HK-2 (cell line): ENCODE measurements at regions not wholly inside any gene's neighbourhood (a gene's known extent, or its start where the extent isn't known, plus 50 kb on each side); places are given as distances from the start of the nearest gene placed in this dataset.
A peak's percentile ranks its signal among the peaks of the same experiment; 100 is the strongest.

Experiments used
- DNase-seq: peaks from one replicate; pipeline ENCODE4 v3.0.0-alpha.2; 2018; ENCODE audit not compliant: unreplicated experiment

DNA sequence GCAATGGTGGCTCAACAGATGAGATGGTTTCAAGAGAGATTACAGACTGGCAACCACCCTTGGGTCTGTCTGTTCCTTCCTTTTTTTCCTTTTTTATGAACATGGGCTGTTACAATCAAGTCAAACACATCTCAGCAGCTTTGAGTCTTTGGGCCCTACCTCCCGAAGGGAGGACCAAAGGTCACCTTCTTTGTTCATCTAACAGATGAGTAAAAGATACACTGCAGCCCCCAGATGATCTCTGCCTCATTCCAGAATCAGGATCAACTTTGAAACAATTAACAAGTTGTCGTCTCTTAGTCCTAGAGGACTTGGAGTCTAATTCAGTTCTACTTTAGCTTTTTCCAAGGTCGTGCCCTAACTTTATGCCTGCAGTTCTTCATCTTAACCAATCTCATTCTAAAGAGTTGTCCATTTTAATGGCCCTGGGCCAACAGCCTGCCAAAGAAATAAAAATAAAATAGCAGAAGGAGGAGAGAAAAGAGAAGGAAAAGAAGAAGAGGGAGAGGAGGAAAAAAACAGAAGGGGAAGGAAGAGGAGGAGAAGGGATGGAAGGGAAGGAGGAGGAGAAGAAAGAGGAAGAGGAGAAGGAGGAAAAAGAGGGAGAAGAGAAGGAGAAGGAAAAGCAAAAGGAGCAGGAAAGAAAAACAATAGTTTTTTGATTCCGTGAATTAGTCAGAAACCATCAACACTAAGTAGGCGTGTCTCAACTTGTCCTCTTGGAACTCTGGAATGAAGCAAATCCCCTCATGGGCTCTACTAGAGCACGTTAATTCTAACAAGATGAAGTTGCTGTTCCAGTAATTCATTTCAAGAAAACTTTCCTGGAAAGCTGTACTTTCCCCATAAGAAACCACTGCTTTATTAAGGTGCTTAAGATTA, 281.2 kb downstream of the FOXO1 start:
- no peak for DNase-seq

DNA sequence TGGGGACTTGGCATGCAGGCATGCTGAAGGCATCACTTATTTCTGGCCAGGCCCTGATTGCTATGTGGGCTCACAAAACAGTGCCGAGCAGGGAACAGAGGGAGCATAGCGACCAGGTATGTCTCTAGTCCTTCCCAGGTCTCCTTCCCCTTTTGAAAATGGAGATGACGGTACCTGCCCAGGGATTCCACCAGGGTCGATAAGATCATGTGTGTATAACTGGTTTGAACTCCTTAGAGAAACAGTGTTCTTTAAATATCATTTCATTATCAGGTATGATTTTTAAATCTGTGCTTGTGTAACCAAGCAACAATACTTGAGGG, 280.6 kb downstream of the FOXO1 start:
- DNase-seq: no peak

DNA sequence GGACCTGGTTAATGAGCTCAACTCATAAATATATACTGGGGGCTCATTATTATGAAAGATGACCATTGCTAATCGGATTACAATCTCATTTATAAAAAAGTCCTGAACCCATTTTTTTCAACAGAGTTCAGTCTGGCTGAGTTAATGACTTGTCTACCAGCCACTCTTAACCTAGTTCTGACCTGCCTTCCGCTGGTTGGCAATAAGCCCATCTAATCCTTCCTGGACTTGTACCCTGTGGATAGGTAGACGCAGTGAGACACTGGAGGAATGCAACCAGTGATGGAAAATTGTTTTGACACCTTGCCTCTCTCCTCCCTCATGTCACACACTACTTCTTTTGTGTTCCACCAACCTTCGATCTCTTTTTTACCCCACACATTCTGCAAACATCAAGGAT, 279.9 kb downstream of the FOXO1 start:
- no peak for DNase-seq

DNA sequence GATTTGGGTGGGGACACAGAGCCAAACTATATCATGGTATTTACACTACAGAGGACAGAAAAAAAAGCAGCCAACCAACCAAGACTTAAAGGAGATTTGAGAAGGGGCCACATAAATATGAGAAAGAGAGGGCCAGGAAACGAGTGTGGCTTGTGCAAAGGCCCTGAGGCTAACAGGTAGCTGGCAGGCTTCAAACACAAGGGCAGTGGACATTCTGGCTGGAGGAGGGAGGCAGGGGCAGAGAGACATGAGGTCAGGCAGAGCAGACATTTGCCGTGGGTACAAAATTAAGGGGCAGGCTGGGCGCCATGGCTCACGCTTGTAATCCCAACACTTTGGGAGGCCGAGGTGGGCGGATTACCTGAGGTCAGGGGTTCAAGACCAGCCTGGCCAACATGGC, 278.7 kb downstream of the FOXO1 start:
- DNase-seq: no peak

DNA sequence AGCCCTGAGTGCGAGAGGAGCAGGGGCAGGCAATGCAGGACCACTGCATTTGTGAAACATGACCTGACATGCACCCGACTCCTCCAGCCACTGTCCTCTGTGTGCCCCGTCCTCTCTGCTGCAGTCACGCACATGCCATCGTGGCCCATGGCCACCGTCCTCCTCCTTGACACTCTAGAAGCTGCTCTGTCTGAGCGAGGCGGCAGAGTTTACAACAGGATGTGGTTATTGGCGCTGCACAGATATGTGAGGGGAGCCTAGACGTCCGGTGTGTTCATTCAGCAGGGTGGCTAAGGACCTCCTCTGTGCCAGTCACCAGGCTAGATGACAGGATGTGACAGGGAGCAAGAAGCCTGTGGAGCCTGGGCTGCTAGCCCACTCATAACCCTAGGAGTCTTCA, 277.8 kb downstream of the FOXO1 start:
- no peak for DNase-seq

DNA sequence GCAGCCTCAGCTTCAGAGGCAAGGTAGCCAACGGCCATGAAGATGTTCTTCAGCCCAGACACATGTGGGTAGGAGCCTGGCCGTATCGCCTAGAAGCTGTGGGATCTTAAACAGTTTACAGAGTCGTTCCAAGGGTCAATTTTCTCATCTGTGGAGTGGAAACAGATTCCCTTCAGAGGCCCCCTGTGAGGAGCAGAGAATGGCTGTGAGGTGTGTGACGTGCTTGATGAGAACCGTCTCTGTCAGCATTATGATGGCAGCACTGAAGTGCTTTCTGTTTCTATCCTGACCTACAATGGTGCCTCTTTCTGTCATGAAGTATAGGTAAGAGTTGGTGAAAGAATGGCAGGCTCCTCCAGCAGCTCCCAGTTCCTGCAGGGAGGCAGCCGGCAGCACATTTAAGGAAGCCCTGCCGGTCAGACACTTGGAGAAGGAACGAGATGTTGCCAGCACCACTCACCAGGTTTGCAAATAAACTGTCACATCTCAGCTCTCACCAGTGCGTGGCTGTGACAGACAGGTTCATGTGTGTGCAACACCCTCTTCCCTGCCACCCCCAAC, 277.3 kb downstream of the FOXO1 start:
- DNase-seq: no peak

DNA sequence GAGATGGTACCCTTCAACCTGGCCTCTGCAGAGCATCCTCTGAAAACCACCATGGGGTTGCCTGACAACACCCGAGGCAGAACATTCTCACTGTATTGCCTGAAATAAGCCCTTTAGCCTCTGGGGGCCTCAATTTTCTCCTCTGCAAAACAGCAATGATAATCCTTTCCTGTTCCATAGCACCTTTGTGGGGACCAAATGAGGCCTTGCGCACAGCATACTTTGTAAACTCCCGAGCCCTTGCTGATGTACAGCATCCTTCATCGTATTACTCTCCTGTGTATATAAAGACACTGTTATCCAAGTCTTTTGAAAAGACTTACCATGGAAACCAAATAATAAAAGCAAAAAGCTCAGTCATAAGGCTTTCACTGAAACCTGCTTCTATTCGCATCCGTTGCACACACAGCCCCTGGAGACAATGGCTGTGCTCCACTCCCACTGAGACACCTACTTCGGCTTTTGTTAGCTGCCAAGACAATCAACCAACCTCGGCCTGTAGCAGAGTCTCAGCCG, 276.0 kb downstream of the FOXO1 start:
- no peak for DNase-seq

DNA sequence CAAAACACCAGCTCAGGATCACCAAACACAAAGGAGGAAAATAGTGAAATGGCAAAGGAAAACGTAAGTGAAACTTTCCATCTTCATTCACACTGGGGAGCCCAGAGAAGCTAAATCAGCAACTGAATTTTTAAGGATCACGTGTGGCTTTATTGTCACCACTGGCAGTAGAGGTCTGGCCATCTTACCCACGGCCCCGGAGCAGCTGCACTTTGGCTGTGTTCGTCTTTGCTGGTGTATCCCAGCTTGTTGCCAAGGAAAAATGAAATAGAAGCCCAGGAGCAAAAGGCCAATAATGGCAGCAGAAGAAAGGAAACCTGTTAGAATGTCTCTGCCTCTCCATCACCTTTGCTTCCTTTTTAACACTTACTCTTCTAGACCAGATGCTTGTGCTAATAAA, 274.7 kb downstream of the FOXO1 start:
- DNase-seq: no peak

DNA sequence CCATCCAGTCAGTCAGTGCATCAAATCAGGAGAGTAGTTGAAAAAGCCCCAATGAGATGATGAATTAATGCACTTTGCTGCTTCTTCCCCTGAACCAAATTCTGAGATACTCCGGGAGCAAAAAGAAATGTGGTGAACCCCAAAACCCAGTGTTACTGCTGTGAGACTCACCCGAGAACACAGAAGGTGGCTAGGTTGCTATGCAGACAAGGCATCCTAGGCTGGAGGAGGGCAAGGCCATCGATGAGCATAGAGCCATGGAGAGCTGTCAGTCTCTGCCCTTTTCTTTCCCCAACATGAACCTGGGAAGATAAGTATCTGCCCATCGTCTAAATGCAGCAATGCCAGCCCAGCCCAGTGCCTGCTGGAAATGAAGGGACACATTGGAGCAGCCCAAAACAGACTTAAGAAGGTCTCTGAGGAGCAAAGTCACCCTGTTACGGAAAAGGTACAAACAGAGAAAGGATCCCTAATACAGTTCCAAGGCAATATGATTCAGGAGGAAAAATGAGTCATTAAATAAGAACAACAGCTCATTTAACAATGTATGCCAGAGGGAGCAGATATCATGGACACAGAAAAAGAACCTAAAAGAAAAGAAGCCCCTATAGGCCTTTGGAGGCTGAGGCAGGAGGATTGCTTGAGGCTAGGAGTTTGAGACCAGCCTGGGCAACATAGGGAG, 272.0 kb downstream of the FOXO1 start:
- DNase-seq: no peak

DNA sequence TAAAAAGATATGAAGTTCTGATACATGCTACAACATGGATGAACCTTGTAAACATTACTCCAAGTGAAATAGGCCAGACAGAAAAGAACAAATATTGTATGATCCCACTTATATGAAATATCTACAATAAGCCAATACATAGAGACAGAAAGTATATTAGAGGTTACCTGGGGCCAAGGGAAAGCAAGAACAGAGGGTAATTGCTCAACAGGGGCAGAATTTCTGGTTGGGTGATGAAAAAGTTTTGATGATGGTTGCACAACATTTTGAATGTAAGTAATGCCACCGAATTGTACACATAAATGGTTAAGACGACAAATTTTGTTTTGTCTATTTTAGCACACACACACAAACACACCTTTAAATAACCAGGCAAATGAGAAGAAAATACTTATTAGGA, 268.4 kb downstream of the FOXO1 start:
- no peak for DNase-seq

DNA sequence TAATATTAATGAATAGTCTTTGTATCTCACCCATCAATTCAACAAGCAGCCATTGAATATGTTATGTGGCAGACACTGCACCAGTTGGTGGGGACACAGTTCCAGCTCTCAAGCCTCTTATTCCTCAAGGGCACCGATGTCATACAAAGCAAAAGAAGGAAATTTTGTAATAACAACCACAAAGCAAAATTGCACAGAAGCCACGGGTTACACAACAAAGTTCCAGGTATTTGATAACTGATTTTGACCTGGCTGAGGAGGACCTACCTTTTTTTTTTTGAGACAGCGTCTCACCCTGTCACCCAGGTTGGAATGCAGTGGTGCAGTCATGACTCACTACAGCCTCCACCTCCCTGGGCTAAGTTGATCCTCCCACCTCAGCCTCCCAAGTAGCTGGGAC, 266.7 kb downstream of the FOXO1 start:
- no peak for DNase-seq

DNA sequence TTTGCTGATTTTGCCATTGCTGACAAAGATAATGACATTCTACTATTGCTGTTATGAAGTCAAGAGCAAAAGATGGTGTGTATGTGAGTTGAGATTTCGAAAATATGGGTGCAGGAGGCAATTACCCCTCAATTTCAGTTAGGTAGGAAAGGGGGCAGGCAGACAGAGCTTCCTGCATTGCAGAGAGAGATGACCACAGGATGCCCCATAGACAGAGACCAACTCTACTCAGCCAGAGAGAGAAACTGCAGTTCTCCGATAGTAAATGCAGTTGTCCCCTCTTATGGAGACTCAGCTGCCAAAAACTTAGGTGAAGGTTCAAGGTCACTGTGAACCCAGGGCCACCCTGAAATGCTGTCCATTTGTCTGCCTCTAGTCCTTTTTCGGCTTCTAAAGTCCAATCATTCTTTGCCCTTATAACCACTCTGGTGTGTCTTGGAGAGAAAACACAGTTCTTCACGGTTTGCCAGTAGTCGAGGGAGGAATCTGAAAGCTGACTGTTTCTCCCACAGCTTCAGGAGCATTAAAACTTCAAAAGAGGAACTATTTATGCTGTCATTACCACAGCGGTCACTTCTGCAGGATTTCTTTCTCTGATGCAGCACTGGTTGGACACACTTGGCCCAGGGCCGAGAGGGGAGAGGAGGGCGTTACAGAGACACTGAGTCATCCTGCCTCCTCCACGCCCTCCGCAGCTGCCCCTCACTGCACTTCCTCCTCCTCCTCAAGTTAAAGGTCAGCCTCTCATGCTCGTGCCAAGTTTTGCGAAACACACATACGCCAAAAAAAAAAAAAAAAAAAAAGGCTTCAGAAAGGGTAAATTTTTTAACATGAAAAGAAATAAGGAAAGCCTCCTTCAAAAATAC, 264.3 kb downstream of the FOXO1 start:
- DNase-seq: peak; percentile 56

DNA sequence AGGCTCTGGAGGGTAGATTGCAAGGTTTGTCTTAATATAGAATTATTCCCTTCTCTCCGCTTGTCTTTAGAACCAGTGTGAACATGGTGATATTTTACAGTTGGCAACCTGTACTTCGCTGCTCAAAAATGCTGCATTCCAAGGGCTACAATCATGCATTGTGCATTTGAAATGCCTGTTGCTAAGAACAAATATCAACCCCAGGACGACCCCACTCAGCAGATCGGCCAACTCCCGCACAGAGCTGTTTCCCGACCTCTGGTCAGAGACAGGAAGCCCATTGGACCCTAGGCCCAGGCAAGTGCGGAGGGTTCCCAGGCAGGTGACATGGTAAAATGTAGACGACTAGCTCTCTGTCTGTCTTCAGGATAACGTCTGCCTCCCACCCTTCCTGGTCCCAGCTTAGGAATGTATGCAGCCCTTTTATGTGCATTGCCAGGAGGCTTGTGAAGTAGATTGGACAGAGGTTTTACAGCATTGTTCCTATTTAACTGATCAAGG, 263.5 kb downstream of the FOXO1 start:
- DNase-seq: no peak

DNA sequence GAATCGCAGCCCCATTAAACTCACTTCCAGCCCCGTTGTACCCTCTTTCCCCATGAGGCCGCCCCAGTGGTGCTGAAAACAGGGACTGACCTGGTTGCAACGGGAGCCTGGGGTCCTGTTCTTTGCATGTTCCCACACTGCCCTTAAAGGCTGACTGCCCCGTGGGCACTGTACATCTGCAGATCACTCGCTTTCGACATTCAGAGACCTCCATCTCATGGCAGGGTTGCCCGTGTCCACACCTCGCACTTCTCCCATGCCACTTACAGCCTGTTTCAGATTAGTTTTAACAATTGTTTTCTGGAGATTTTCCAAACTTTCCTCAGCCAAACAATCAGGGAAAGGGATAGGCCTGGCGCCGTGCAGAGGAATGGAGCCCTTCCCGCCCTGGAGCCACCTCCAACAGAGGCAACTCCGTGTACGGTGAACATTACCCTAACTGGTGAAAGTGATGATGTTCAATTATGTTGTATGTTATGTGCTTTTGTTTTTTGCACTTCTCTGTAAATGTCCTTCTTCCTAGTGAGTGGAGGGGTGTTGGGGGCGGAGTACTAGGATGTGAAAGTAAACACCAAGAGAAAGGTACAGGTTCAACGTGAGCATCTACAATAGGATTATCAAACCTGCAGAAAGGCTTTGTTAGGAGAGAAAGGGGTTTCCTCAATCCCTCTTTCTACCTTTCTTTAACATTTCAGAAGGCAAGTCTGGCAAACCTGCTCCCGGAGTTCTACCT, 262.8 kb downstream of the FOXO1 start:
- no peak for DNase-seq

DNA sequence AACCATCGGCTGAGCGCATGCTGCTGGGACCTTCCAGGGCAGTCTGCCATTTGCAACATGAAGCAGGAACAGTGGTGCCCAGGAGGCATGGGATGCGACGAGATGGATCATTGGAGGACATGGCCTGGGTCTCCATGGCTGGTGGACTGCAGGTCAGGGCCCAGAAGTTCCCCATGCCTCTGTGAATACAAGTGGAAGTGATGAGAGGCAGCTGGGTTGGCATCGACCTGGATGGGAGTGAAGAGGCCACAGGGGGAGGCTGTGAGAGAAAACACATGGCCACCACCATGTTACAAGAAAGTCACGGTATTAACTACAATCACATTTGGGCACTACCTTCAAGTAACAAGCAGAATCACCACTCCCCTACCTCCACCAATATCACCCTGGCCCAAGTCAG, 262.0 kb downstream of the FOXO1 start:
- DNase-seq: no peak

DNA sequence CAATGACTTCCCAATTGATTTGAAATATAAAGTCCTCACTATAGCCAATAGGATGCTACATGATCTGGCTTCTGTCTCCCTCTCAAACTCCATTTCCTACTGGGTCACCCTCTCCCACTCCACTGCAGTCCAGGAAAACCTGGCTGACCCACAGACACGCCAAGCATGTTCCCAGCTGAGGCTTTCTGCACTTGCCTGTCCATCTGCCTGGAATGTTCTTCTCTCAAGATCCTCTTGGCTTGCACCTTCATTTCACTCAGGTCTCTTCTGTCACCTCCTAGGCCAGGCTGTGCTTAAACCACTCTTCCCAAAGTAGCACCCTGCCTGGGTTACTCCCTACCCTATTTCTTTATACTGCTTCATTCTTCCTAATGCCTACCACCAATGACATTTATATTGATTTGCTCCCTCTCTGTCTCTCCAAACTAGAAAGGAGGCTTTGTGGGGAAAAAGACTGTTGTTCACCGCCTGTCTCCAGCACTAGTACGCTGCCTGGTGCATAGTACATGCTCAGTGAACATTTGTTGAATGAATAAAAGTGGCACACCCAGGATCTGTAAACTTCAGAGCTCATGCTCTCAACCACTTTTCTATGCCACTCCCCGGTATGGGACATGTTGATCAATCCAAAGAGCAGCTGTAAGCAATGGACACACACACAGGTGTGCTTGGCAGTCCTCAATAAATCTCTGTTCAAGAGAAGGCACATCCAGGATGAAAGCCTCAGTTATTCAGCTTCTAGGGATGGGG, 261.3 kb downstream of the FOXO1 start:
- DNase-seq: no peak

DNA sequence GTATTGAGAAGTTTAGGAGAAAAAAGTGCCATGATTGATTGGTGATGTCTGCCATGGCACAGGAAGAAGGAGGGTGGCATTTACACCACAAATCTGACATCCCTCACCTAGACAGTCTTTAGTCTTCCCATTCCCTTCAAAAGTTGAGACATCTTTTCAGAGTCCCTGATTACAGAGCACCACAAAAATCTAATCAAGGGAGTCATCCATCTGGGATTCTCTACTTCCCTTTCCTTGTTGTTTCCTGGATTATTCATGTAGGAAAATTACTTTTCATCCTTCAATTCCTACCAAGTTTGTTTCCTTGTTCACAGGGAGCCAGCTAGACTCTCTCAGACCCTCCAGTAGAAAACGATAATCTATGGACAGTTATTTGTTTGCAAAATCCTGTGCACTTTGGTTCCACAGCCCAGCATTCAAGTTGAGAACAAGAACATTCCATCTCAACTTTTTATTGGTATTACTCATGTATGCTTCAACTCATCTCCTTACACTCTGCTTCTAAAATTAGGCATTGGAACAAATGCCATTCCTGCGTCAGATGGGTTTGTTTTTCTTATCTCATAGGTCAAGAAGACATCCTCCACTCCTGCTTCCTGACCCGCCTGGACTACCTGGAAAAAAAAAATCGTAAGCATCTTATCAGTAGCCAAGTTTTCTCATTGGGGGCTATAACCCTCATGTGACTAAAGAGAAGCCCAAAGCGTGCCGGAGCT, 259.9 kb downstream of the FOXO1 start:
- DNase-seq: no peak

DNA sequence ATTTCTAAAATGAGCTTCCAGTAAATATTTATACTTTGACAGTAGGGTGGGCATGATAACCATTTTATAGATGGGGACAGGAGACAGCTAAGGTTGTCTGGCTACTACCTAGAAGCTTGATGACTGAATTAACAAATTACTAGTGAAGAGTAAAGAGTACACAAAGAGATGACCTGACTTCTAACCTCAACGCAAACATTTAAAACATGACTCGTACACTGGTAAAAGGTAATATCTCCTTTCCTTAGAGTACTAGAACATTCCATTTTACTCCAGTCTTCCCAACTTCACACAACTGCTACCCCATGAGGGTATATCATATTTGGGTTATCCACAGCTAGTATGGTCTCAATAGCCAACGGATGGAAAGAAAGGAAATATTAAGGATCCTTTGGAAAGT, 258.9 kb downstream of the FOXO1 start:
- no peak for DNase-seq

DNA sequence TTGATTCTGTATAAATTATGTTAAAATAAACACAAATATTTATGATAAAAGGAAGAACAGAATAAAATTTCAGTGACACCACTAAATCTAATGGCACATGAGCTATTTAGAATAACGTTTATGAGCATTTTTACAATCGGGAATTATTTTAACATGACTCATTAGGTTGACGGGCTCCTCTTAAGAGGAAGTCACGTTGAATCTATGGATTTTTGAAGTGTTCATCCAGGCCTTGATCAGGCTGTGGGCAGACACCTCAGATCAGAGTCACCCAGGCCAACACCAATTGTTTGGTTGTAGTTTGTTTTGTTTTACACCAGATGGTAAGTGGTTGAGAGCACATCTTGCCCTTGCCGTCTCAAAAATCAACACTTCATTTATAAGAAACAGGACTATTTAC, 257.8 kb downstream of the FOXO1 start:
- DNase-seq: no peak

DNA sequence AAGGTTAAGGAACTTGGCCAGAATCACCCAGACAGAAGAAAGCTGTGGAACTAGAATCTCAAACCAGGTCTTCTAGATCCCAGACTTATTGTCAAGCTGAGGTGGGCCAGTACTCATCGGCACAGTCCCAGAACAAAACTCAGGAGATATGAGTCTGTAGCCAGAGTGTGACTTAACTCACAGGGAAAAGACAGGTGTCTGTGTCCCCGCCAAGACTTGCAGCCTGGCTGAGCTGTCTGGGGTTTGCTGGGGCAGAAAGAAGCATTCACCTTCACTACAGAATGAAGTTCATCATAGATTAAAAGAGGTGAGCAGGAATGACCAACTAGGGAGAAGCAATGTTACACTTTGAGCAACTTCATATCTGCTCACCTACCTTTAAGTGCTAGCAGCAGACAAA, 257.2 kb downstream of the FOXO1 start:
- no peak for DNase-seq
